Stimulated activated naive CD8-positive, alpha-beta T cell treated with anti-CD3 and anti-CD28 coated beads, Interleukin-15, amount 100 ng/mL, for 72 hours (primary cell): ENCODE measurements at regions not wholly inside any gene's neighbourhood (a gene's known extent, or its start where the extent isn't known, plus 50 kb on each side); places are given as distances from the start of the nearest gene placed in this dataset.
A peak's percentile ranks its signal among the peaks of the same experiment; 100 is the strongest.

Experiments
- ATAC-seq: fragments of 150-1000 bp; cut with Tn5 transposase; 2 replicates; pipeline ENCODE4 v1.10.0; 2021; ENCODE audit warnings: mild to moderate bottlenecking, moderate library complexity
- DNase-seq, 2 donors: peaks; one replicate each; pipeline ENCODE4 v3.0.0; 2021 to 2022
- H3K27ac Mint-ChIP-seq, 2 donors: one replicate each; pipeline ENCODE4 v1.8.0; 2022; ENCODE audit warnings: mild to moderate bottlenecking in 2 of 2, mixed read lengths in 2 of 2, moderate library complexity in 2 of 2
- H3K27me3 Mint-ChIP-seq: one replicate; pipeline ENCODE4 v1.8.0; 2022; ENCODE audit warnings: mixed read lengths
- H3K4me1 Mint-ChIP-seq: one replicate; pipeline ENCODE4 v1.8.0; 2022; ENCODE audit warnings: mild to moderate bottlenecking, mixed read lengths
- H3K4me3 Mint-ChIP-seq, 2 donors: one replicate each; pipeline ENCODE4 v1.8.0; 2022; ENCODE audit warnings: mild to moderate bottlenecking in 2 of 2, mixed read lengths in 2 of 2, moderate library complexity in 1 of 2
- H3K9me3 Mint-ChIP-seq, 2 donors: one replicate each; pipeline ENCODE4 v1.8.0; 2022; ENCODE audit warnings: mixed read lengths in 2 of 2

- peaks cover 19% of the 10 kb centered on the region for H3K4me1 Mint-ChIP-seq
- no peak for DNase-seq
- H3K4me3 Mint-ChIP-seq = no peak overlapping the region
- ATAC-seq = no peak
- peaks cover 0 to 12% of the 10 kb centered on the region in 2 donors for H3K9me3 Mint-ChIP-seq
- H3K27me3 Mint-ChIP-seq = no peaks in the 10 kb centered on the region
- no peak overlapping the region for H3K27ac Mint-ChIP-seq
Observed at GRCh38 chr9:543478-543877, 298.0 kb upstream of the DMRT1 start.

DNA sequence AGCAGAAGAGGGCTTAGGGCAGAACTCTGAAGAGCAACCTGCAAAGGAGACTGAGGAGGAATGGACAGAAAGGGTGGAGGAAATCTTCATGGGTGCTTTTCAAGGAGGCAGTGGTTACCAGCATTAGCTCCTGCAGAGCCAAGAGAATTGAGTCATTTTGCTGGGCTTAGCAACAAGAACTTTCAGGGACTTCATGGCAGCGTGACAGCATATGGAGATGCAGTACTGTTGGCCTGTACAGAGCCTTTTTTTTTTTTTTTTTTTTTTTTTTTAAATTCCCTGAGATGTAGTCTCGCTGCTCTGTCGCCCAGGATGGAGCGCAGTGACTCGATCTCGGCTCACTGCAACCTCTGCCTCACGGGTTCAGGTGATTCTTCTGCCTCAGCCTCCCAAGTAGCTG is 296.0 kb upstream of the DMRT1 start:
- Mint-ChIP-seq H3K4me3 (no peak overlapping the region), H3K27ac (no peak overlapping the region), H3K27me3 (no peaks in the 10 kb centered on the region), H3K9me3 (peaks cover 0 to 5% of the 10 kb centered on the region in 2 donors), H3K4me1 (peaks cover 19% of the 10 kb centered on the region)
- no peak for ATAC-seq
- DNase-seq = no peak

DNA sequence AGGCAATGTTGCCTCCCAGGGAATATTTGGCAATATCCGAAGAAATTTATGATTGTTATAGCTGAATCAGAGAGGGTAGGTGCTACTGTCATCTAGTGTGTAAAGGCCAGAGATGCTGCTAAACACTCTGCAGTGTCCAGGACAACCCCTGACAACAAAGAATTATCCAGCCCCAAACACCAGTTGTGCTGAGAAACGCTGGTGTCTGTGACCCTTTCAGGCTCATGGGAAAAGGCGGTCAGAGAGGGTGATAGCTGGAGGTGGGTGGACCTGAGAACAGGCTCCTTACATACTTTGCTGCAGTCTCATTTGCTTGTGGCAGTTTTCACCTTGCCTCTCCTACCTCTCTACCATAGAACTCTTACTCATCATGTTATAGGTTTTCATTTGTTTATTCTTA is 295.3 kb upstream of the DMRT1 start:
- Mint-ChIP-seq H3K27ac (no peak overlapping the region), H3K9me3 (no peaks in the 10 kb centered on the region), H3K4me3 (no peak overlapping the region), H3K27me3 (no peaks in the 10 kb centered on the region), H3K4me1 (peaks cover 19% of the 10 kb centered on the region)
- ATAC-seq (no peak), DNase-seq (no peak)

DNA sequence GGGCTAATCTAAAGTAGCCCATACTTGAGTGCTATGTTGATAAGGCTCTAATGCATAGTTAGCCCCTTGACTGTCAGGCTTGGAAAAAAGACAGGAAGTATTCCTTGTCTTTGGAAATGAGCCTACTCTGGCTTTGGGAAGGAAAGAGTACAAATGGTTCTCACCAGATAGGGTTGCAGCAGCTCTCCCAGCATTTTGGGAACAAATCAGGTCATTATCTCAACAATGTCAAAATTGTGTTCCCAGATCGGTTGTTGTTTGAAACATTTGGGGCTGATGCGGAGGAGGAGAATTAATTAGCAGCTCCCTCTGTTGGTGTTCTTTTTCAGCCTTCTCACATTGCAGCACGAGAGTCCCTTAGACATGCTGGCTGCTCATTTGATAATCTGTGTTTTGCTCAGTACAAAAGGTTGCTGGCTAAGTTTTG is 294.7 kb upstream of the DMRT1 start:
- H3K9me3 Mint-ChIP-seq = no peaks in the 10 kb centered on the region
- H3K27me3 Mint-ChIP-seq = no peaks in the 10 kb centered on the region
- no peak for DNase-seq
- peak overlapping the region in 1 of 2 donors; percentile 21 for H3K27ac Mint-ChIP-seq
- ATAC-seq = no peak
- peaks cover 19% of the 10 kb centered on the region for H3K4me1 Mint-ChIP-seq
- H3K4me3 Mint-ChIP-seq = no peak overlapping the region

DNA sequence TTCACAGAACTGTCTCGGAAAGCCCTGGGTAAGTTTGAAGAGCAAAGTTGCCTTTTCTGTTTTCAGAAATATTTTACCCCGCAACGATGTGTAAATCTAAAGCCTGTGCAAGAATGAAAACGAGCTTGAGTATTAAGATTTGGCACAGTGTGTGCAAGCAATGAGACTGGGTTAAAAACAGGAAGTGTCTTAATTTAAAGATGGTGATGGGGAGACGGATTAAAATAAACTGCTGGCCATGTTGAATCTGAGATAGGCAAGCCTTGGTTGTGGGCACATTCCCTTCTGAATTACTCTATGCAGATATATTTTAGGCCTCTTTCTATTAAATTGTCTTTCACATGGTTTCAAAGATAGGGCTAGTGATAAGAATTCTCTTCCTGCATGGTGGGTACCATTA is 294.2 kb upstream of the DMRT1 start:
- H3K27me3 Mint-ChIP-seq = no peaks in the 10 kb centered on the region
- peaks cover 19% of the 10 kb centered on the region for H3K4me1 Mint-ChIP-seq
- H3K27ac Mint-ChIP-seq = no peak overlapping the region
- DNase-seq (no peak), ATAC-seq (no peak)
- H3K9me3 Mint-ChIP-seq = no peaks in the 10 kb centered on the region
- no peak overlapping the region for H3K4me3 Mint-ChIP-seq

DNA sequence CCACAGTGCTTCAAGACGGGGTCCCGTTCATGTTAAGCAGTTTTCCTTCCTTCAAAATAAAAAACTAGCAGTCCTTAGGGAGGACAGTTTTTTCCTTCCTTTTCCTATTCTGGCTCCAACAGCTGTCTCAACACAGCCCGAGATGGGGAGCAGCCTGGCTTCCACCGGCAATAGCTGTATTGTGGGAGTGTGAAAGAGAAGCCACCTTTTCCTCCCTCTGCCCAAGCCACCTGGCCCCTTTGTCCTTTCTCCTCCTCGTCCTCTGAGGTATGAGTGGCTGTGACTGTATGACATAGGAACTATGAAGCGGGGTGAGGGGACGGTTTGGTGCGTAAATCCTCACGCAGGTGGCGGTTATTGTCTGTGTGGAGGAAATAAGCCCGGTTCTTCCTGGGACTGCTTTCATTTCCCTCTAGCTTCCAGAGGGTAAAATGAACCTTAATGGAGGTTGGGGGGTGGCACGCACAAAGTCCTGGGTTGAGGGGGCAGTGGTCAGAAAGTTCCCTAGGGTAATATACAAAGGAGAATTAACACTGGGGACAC is 292.0 kb upstream of the DMRT1 start:
- no peaks in the 10 kb centered on the region for H3K27me3 Mint-ChIP-seq
- H3K4me1 Mint-ChIP-seq = peaks cover 19% of the 10 kb centered on the region
- no peak for DNase-seq
- H3K4me3 Mint-ChIP-seq = no peak overlapping the region
- no peaks in the 10 kb centered on the region for H3K9me3 Mint-ChIP-seq
- H3K27ac Mint-ChIP-seq = no peak overlapping the region
- no peak for ATAC-seq

DNA sequence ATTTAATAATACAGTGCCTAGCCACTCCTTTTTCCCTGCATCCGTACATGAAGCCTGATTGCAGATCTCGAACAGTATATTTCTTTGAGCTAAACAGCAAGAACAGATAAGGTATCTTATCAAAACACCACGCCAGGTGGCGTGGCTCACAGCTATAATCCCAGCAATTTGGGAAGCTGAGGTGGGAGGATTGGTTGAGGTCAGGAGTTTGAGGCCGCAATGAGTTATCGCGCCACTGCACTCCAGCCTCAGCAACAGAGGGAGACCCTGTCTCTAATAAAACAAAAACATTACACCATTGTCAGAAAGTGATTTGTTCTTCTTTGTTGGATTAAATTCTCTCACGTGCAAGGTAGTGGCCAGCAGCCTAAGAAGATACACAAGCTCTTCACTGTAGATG is 291.2 kb upstream of the DMRT1 start:
- no peak for ATAC-seq
- Mint-ChIP-seq H3K27ac (no peak overlapping the region), H3K27me3 (no peaks in the 10 kb centered on the region)

GRCh38 chr9:551986-552929 is 289.2 kb upstream of the DMRT1 start:
- ATAC-seq (no peak), DNase-seq (no peak)
- Mint-ChIP-seq H3K4me3 (no peak overlapping the region), H3K4me1 (peaks cover 4% of the 10 kb centered on the region), H3K9me3 (no peaks in the 10 kb centered on the region), H3K27me3 (peaks cover 2% of the 10 kb centered on the region), H3K27ac (no peak overlapping the region)

More for the DNA sequence above, 291.2 kb upstream of the DMRT1 start:
- no peaks in the 10 kb centered on the region for H3K9me3 Mint-ChIP-seq
- H3K4me1 Mint-ChIP-seq = peaks cover 15% of the 10 kb centered on the region
- no peak for DNase-seq
- H3K4me3 Mint-ChIP-seq = no peak overlapping the region

- Mint-ChIP-seq H3K27me3 (peaks cover 7% of the 10 kb centered on the region), H3K9me3 (no peaks in the 10 kb centered on the region), H3K27ac (no peak overlapping the region), H3K4me3 (no peak overlapping the region), H3K4me1 (peaks cover 10% of the 10 kb centered on the region)
- ATAC-seq (no peak), DNase-seq (no peak)
Observed at GRCh38 chr9:555493-555892, 286.0 kb upstream of the DMRT1 start.

DNA sequence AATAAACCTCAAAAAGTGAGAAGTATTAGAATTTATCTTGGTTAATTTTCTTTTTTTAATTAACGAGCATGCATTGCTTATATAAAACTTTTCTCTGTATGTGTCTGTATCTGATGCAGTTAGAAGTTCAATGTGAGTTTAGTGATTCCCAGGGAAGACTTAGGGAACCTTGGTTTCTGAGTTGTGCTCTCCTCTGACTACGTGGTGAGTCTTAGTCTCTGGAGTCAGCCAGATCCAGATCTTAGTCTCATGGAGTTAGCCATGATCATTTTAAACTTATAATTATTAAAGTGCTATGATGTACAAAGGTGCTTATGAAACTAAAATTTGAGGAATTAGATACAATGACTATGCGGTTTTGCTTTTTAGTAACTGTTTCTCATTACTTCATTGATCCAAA is 285.3 kb upstream of the DMRT1 start:
- peaks cover 13% of the 10 kb centered on the region for H3K4me1 Mint-ChIP-seq
- peaks cover 7% of the 10 kb centered on the region for H3K27me3 Mint-ChIP-seq
- no peak overlapping the region for H3K27ac Mint-ChIP-seq
- H3K4me3 Mint-ChIP-seq = no peak overlapping the region
- no peaks in the 10 kb centered on the region for H3K9me3 Mint-ChIP-seq
- ATAC-seq (no peak), DNase-seq (no peak)

DNA sequence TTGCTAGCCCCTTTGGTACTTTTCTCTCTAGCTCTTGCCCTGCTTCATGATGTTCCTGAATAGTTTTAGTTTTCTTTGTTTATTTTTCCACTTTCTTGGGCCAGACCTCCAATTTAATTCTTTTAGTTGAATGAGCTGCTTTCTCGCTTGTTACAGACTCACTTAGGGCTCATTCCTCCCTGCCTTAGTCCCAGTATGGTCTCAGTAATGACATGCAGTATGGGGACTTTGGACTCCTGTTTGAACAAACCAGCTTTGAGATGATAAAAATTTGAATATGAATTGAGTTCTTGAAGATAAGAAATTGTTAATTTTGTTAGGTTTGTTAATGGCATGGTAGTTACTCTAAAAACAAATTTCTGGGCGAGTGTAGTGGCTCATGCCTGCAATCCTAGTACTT is 284.8 kb upstream of the DMRT1 start:
- Mint-ChIP-seq H3K4me1 (peaks cover 13% of the 10 kb centered on the region), H3K9me3 (no peaks in the 10 kb centered on the region), H3K4me3 (no peak overlapping the region), H3K27ac (no peak overlapping the region), H3K27me3 (peaks cover 7% of the 10 kb centered on the region)
- no peak for ATAC-seq
- no peak for DNase-seq

GRCh38 chr9:557601-558201 is 283.8 kb upstream of the DMRT1 start:
- ATAC-seq (no peak), DNase-seq (no peak)
- H3K27ac Mint-ChIP-seq = no peak overlapping the region
- H3K27me3 Mint-ChIP-seq = peaks cover 7% of the 10 kb centered on the region
- no peak overlapping the region for H3K4me3 Mint-ChIP-seq
- no peaks in the 10 kb centered on the region for H3K9me3 Mint-ChIP-seq
- H3K4me1 Mint-ChIP-seq = peaks cover 13% of the 10 kb centered on the region

GRCh38 chr9:561427-561826 is 280.1 kb upstream of the DMRT1 start:
- Mint-ChIP-seq H3K9me3 (peaks cover 0 to 6% of the 10 kb centered on the region in 2 donors), H3K27ac (no peak overlapping the region), H3K27me3 (peaks cover 7% of the 10 kb centered on the region), H3K4me1 (peaks cover 13% of the 10 kb centered on the region), H3K4me3 (no peak overlapping the region)
- ATAC-seq (no peak), DNase-seq (no peak)

GRCh38 chr9:563200-563599 is 278.3 kb upstream of the DMRT1 start:
- H3K9me3 Mint-ChIP-seq = peaks cover 0 to 9% of the 10 kb centered on the region in 2 donors
- peaks cover 13% of the 10 kb centered on the region for H3K4me1 Mint-ChIP-seq
- DNase-seq (no peak), ATAC-seq (no peak)
- H3K27me3 Mint-ChIP-seq = no peaks in the 10 kb centered on the region
- no peak overlapping the region for H3K27ac Mint-ChIP-seq
- H3K4me3 Mint-ChIP-seq = no peak overlapping the region

DNA sequence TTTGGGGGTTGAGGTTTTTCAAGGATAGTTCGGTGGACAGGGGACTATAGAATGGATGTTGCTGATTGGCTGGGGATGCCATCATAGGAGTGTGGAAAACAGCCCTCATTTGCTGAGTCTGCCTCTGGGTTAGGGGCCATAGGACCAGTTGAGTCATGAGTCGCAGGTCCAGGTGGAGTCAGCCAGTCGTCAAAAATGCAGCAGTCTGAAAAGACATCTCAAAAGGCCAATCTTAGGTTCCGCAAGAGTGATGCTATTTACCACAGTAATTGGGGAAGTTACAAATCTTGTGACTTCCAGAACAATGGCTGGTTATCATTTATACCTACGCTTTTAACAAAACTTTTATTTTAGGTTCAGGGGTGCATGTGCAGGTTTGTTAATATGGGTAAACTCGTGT is 276.0 kb upstream of the DMRT1 start:
- DNase-seq (no peak), ATAC-seq (no peak)
- Mint-ChIP-seq H3K9me3 (peaks cover 0 to 9% of the 10 kb centered on the region in 2 donors), H3K4me1 (peaks cover 3% of the 10 kb centered on the region), H3K27me3 (no peaks in the 10 kb centered on the region), H3K4me3 (no peak overlapping the region), H3K27ac (no peak overlapping the region)

GRCh38 chr9:567128-567746 is 274.3 kb upstream of the DMRT1 start:
- ATAC-seq = no peak
- DNase-seq = no peak
- Mint-ChIP-seq H3K4me3 (no peak overlapping the region), H3K4me1 (no peaks in the 10 kb centered on the region), H3K27me3 (no peaks in the 10 kb centered on the region), H3K9me3 (peaks cover 0 to 9% of the 10 kb centered on the region in 2 donors), H3K27ac (no peak overlapping the region)
